ENCODE measurements at regions not wholly inside any gene's neighbourhood (a gene's known extent, or its start where the extent isn't known, plus 50 kb on each side); places are given as distances from the start of the nearest gene placed in this dataset.

DNA sequence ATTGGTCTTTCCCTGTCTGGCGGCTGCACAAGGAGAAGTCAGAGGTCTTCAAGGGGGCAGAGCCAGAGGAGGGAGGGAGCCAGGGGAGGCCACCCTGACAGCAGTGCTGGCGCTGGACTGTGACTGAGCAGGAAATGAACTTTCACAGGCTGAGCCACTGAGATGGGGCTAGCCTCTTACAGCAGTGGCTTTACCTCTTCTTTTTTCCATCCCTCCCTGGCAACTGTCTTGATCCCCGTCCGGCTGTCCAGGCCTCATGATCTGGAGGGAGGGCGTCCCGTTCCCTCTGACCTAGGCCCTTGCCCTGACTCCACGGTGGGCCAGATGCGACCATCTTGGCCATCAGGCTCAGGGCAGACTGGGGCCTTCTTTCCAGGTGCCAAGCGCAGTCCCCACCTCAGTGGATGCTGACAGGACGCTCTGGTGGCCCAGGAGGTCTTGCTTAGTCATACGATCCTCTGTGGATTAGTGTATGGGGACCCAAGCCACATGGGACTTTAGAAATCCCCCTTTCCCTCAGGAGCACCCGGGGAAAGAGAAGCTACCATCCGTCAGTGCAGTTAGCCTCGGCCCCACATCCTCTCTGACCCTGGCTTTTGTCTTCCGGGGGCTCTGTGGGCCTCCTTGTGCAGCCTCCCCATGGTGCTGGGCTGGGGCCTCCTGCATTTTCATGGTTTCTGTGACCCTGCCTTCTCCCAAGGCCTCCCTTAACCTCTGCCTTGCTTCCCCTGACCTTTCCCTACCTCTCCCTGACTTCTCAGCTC is 57.4 kb upstream of the CCDC167 start:
- TF ChIP-seq POLR2A (IDR thresholded peaks at IDR 0.05): no peak
- TF ChIP-seq, protein P1, sequence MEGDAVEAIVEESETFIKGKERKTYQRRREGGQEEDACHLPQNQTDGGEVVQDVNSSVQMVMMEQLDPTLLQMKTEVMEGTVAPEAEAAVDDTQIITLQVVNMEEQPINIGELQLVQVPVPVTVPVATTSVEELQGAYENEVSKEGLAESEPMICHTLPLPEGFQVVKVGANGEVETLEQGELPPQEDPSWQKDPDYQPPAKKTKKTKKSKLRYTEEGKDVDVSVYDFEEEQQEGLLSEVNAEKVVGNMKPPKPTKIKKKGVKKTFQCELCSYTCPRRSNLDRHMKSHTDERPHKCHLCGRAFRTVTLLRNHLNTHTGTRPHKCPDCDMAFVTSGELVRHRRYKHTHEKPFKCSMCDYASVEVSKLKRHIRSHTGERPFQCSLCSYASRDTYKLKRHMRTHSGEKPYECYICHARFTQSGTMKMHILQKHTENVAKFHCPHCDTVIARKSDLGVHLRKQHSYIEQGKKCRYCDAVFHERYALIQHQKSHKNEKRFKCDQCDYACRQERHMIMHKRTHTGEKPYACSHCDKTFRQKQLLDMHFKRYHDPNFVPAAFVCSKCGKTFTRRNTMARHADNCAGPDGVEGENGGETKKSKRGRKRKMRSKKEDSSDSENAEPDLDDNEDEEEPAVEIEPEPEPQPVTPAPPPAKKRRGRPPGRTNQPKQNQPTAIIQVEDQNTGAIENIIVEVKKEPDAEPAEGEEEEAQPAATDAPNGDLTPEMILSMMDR (IDR thresholded peaks at IDR 0.05): no peak
